ENCODE measurements at regions not wholly inside any gene's neighbourhood (a gene's known extent, or its start where the extent isn't known, plus 50 kb on each side); places are given as distances from the start of the nearest gene placed in this dataset.

GRCh38 chrX:22351076-22351475, 78.4 kb downstream of the CBLL2 start (continued):
- TF ChIP-seq, protein P1, sequence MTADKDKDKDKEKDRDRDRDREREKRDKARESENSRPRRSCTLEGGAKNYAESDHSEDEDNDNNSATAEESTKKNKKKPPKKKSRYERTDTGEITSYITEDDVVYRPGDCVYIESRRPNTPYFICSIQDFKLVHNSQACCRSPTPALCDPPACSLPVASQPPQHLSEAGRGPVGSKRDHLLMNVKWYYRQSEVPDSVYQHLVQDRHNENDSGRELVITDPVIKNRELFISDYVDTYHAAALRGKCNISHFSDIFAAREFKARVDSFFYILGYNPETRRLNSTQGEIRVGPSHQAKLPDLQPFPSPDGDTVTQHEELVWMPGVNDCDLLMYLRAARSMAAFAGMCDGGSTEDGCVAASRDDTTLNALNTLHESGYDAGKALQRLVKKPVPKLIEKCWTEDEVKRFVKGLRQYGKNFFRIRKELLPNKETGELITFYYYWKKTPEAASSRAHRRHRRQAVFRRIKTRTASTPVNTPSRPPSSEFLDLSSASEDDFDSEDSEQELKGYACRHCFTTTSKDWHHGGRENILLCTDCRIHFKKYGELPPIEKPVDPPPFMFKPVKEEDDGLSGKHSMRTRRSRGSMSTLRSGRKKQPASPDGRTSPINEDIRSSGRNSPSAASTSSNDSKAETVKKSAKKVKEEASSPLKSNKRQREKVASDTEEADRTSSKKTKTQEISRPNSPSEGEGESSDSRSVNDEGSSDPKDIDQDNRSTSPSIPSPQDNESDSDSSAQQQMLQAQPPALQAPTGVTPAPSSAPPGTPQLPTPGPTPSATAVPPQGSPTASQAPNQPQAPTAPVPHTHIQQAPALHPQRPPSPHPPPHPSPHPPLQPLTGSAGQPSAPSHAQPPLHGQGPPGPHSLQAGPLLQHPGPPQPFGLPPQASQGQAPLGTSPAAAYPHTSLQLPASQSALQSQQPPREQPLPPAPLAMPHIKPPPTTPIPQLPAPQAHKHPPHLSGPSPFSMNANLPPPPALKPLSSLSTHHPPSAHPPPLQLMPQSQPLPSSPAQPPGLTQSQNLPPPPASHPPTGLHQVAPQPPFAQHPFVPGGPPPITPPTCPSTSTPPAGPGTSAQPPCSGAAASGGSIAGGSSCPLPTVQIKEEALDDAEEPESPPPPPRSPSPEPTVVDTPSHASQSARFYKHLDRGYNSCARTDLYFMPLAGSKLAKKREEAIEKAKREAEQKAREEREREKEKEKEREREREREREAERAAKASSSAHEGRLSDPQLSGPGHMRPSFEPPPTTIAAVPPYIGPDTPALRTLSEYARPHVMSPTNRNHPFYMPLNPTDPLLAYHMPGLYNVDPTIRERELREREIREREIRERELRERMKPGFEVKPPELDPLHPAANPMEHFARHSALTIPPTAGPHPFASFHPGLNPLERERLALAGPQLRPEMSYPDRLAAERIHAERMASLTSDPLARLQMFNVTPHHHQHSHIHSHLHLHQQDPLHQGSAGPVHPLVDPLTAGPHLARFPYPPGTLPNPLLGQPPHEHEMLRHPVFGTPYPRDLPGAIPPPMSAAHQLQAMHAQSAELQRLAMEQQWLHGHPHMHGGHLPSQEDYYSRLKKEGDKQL (CRISPR knock-in tag; IDR thresholded peaks at IDR 0.05; ENCODE audit: borderline replicate concordance) = no peak
- TF ChIP-seq SREBF1 (IDR thresholded peaks at IDR 0.05; ENCODE audit: borderline replicate concordance, low read depth, low read length) = no peak

GRCh38 chrX:22351966-22352365, 79.3 kb downstream of the CBLL2 start:
- Histone ChIP-seq H3K4me2 (ENCODE audit: insufficient read depth, low read length) (no peak overlapping the region), H2AFZ (ENCODE audit: low read depth, low read length) (no peak overlapping the region), H3K27ac (ENCODE audit: extremely low read depth, low read depth, low read length) (no peak overlapping the region), H3K27me3 (ENCODE audit: control insufficient read depth in 2 of 2, insufficient read depth in 2 of 2, low read length in 2 of 2) (no peaks in the 10 kb centered on the region), H3K9me3 (replicated peaks; ENCODE audit: control insufficient read depth, insufficient read depth, low read depth, low read length) (no peaks in the 10 kb centered on the region), H3K79me2 (ENCODE audit: control insufficient read depth, insufficient read depth, low read length) (no peaks in the 10 kb centered on the region), H3K4me3 (no peak overlapping the region), H4K20me1 (replicated peaks; ENCODE audit: control insufficient read depth, insufficient read depth, low read length) (no peaks in the 10 kb centered on the region), H3K36me3 (ENCODE audit: control insufficient read depth, insufficient read depth, low read length) (no peaks in the 10 kb centered on the region), H3K4me1 (replicated peaks in 1 of 2; ENCODE audit: control insufficient read depth in 2 of 2, insufficient read depth in 2 of 2, low read length in 2 of 2) (no peaks in the 10 kb centered on the region), H3K9ac (ENCODE audit: insufficient read depth in 1 of 2, low read depth in 2 of 2, low read length in 2 of 2) (no peak overlapping the region), H3K9me1 (ENCODE audit: control insufficient read depth, insufficient read depth, low read length) (no peaks in the 10 kb centered on the region)
- 0% methylated on average over 4 of the region's 4 CpGs for WGBS (ENCODE audit: insufficient coverage, low coverage, missing lambda C conversion rate)
- ATAC-seq (no peak), FAIRE-seq (no peak), DNase-seq (ENCODE audit: extremely low read depth in 1 of 4, low spot score in 3 of 4) (no peak)
- no TSS peak for BruUV-seq (replicated peaks)
- intact Hi-C loops (cut with micrococcal nuclease) = no loop called here
- ChIA-PET CTCF (ENCODE audit: low intra/inter-chr PET ratio) (no interaction called here), POLR2A (no interaction called here)
- in situ Hi-C loops (cut with MboI) = no loop called here
- TF ChIP-seq, protein P2, sequence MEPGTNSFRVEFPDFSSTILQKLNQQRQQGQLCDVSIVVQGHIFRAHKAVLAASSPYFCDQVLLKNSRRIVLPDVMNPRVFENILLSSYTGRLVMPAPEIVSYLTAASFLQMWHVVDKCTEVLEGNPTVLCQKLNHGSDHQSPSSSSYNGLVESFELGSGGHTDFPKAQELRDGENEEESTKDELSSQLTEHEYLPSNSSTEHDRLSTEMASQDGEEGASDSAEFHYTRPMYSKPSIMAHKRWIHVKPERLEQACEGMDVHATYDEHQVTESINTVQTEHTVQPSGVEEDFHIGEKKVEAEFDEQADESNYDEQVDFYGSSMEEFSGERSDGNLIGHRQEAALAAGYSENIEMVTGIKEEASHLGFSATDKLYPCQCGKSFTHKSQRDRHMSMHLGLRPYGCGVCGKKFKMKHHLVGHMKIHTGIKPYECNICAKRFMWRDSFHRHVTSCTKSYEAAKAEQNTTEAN (CRISPR knock-in tag; IDR thresholded peaks at IDR 0.05) = no peak
- TF ChIP-seq WHSC1 (IDR thresholded peaks at IDR 0.05; ENCODE audit: low read length) (no peak), MTA1 (IDR thresholded peaks at IDR 0.05; ENCODE audit: borderline replicate concordance) (no peak), ZNF511 (CRISPR knock-in tag; IDR thresholded peaks at IDR 0.05) (no peak)
- TF ChIP-seq, protein P3, sequence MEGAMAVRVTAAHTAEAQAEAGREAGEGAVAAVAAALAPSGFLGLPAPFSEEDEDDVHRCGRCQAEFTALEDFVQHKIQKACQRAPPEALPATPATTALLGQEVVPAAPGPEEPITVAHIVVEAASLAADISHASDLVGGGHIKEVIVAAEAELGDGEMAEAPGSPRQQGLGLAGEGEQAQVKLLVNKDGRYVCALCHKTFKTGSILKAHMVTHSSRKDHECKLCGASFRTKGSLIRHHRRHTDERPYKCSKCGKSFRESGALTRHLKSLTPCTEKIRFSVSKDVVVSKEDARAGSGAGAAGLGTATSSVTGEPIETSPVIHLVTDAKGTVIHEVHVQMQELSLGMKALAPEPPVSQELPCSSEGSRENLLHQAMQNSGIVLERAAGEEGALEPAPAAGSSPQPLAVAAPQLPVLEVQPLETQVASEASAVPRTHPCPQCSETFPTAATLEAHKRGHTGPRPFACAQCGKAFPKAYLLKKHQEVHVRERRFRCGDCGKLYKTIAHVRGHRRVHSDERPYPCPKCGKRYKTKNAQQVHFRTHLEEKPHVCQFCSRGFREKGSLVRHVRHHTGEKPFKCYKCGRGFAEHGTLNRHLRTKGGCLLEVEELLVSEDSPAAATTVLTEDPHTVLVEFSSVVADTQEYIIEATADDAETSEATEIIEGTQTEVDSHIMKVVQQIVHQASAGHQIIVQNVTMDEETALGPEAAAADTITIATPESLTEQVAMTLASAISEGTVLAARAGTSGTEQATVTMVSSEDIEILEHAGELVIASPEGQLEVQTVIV (CRISPR knock-in tag; IDR thresholded peaks at IDR 0.05; ENCODE audit: borderline replicate concordance) = no peak
- TF ChIP-seq, protein P4, sequence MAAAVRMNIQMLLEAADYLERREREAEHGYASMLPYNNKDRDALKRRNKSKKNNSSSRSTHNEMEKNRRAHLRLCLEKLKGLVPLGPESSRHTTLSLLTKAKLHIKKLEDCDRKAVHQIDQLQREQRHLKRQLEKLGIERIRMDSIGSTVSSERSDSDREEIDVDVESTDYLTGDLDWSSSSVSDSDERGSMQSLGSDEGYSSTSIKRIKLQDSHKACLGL (CRISPR knock-in tag; IDR thresholded peaks at IDR 0.05; ENCODE audit: borderline replicate concordance, poor library complexity, severe bottlenecking) = no peak
